ENCODE measurements at regions not wholly inside any gene's neighbourhood (a gene's known extent, or its start where the extent isn't known, plus 50 kb on each side); places are given as distances from the start of the nearest gene placed in this dataset.

DNA sequence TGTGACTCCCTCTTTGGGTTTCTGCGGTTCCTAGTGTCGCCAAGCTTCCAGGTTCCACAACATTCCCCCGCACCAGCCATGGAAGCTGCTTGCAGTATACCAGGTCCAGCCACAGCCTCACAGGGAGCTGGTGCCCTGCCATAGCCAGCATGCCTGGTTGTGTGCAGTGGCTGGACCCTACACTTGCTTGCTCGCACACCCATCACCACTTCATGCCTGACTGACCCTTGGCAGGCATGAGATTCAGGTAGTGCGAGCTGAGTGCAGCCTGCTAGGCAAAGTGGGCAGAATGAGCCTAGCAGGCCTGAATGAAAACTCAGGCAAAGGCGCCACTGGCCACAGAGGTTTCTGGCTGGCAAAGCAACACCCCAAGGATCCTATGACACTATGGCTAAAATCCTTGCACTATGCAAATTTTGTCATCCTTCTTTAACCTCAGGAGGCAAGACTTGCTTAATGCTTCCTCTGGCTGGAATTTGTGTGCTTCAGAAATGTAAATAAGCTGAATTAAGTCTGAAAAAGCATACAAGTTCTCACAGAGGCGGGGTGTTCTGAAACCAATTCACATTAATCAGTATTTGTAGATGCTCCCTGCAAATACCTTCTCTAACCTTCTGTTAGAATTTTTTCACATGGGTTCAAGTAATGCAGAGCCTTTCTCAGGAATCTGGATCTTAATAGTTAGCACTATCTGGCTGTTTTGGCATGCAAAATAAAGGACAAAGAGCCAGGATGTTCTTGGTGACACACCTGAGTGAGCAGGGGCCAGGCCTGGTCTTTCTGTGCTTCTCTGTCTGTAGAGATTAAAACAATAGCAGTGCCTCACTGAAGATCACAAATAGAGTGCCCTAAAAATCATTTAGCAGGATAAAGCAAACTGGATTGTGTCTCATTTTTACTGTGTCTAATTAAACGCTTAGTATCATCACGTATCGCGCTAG lies 256.9 kb downstream of the GPATCH2 start:
- DNase-seq (ENCODE audit: low read depth): no peak

DNA sequence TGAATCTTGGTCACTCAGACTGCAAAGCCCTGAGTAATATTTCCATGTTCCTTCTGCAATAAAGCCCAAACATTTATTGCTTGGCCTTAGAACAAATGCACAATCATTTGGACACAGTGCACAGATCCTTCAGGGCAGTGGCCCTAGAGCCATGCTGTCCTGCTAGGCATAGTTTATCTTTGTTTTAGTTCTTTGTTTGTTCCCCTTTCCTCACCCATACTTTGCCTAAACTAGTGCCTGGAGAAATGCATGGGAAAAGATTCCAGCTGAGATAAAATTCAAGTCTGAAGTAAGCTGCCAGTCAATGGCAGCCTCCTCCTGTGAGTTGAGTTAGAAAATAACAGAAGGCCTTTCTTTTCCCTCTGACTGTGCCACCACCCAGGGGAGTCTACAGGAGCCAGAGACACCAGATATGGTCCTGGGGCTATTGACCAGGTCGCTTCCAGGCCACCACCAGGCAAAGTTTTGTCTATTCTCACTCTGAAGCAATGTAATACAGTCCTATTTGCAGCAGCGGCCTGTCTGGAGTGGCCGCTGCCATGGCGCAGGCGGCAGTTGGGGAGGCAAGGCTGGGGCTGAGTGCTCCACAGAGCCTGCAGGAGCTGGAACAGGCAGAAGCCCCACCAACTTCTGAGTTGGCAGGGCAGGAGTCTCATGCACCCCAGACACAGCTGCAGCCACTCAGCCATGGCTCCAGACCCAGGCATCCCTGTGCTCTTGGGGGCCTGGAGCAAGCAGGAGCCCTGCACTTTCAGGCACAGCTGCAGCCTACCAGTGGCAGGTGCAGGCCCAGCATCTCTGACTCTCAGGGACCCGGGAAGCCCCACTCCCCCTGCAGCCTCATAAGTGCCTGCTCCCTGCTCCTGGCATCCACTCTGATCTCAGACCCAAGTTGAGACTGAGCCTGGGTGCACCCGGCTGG lies 258.6 kb downstream of the GPATCH2 start:
- no peak for DNase-seq (ENCODE audit: low read depth)

DNA sequence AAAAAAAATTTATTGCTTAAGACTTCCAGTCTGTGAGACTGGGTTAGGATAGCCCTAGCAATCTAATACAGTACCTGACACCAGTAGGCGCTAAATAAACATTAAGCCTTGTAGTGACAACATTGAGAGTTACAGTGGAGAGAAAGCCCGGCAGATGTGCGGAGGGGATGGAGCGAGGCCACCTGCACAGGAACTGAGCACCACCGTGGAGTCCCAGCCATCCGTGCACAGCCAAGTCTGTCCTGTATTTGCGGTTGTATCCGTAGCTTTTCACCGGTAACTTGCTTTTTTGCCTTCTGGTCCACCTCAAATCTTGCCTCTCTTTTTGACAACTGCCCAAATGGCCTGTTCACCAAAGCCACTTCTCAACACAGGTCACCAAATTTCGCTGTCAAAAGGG lies 260.1 kb downstream of the GPATCH2 start:
- DNase-seq (ENCODE audit: low read depth): no peak

DNA sequence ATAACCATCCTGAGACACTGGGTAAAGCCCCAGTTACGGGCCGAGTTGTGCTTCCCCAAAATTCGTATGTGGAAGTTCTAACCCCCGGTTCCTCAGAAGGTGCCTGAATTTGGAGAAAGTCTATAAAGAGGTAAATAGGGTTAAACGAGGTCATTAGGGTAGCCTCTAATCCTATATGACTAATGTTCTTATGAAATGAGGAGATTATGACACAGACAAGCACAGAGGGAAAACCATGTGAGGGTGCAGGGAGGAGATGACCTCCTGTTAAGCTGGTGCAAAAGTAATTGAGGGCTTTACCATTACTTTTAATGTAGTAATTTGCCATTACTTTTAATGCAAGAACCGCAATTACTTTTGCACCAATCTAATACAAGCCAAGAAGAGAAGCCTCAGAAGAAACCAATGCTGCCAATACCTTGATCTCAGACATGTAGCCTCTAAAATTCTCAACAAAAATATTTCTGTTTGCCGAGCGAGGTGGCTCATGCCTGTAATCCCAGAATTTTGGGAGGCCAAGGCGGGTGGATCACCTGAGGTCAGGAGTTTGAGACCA lies 260.8 kb downstream of the GPATCH2 start:
- peak; percentile 41 for DNase-seq (ENCODE audit: low read depth)

DNA sequence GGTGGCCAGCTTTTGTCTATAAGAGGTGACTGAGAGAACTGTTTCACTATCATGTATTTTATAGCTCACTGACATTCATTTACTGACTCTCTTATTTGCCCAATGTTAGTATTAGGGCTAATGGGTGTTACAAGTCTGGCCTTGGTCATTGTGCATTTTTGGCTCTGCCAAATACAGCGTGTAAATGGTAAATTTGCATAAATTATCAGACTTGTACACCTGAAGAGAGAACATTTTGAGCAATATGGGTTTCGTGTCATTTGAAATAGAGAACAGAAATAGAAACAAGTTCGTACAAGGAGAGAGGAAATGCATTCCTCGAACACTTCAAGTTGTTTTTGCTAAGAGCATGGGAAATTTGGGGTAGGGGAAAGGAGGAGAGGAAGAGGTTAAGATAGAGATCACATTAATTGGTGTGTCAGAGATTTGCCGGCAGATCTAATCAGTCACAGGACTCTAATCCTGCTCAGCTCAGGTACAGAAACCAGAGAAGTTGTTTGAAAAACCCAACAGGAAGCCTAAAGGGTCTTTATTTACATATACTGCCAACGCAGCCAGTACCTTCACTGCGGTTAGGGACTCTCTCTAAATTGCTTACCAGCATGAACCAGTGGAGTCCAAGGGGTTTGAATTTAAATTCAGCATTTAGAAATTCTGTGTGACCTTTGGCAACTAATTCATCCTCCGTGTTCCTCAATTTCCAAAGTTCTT lies 261.5 kb downstream of the GPATCH2 start:
- DNase-seq (ENCODE audit: low read depth): peak; percentile 17

DNA sequence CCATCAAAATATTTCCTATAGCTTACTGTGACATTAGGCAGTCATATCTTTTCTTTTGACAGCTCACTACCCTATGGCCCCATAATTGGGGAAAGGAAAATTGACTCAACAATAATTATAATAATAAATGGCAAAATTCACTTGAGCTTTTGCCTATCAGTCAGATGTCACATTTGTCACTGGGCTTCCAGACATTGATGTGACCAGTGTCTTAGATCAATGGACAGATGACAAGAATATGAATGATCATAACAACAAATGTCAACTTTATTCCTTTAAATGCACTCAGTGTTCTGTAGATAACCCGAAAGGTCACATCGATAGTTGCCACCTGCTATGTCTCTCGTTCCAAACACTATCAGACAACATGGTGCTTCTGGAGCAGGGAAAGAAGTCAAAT lies 266.7 kb downstream of the GPATCH2 start:
- no peak for DNase-seq (ENCODE audit: low read depth)

DNA sequence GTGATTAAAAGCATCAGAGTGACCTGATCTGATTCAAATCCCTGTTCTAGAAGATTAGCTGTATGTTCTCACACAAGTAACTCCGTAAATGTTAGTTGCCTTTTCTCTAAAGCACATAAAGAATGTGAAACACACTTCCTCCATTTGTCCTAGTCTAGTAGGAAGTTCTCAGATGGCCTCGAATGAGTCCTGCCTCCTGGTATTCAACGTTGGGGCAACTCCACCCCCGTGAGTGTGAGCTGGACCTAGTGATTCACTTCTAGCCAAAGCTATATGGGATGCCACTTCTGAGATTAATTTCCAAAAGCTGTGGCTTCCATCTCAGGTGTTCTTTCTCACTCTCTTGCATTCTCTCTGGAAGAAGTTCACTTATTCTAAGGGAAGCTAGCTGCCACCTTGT lies 267.6 kb downstream of the GPATCH2 start:
- no peak for DNase-seq (ENCODE audit: low read depth)

DNA sequence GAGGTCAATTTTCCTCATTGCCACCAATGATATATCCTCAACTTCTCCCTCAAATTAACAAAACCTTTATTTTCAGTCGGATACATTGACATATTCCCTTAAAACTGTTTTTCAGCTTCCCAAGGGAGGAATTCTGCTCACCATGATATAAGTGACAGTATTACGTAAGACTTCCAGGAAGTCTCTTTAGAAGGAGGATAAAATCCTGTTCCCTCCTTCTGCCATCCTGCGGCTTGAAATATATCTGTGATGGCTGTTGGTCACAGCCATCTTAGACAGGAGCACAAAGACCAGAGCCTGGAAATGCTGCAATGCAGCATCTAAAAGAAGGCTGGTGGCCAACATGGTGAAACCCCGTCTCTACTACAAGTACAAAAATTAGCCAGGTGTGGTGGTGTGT lies 270.4 kb downstream of the GPATCH2 start:
- no peak for DNase-seq (ENCODE audit: low read depth)

DNA sequence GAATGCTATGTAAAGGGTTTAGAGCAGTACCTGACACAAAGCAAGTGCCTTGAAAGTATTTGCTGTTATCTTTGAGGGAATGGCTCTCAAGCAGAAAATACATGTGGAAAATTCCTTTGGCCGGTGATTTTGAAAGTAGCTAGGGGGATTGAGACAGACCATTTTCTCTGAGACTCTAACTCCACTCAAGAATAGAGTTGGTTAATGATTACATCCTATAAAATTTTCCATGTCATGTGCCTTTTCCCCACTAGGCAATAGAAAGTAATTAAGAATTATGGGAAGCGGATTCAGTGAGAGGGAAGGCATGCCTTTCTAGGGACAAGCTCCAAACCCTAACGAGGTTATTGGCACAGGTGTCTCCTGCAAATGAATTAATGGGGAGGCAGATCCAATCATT lies 276.0 kb downstream of the GPATCH2 start:
- DNase-seq (ENCODE audit: low read depth): no peak

DNA sequence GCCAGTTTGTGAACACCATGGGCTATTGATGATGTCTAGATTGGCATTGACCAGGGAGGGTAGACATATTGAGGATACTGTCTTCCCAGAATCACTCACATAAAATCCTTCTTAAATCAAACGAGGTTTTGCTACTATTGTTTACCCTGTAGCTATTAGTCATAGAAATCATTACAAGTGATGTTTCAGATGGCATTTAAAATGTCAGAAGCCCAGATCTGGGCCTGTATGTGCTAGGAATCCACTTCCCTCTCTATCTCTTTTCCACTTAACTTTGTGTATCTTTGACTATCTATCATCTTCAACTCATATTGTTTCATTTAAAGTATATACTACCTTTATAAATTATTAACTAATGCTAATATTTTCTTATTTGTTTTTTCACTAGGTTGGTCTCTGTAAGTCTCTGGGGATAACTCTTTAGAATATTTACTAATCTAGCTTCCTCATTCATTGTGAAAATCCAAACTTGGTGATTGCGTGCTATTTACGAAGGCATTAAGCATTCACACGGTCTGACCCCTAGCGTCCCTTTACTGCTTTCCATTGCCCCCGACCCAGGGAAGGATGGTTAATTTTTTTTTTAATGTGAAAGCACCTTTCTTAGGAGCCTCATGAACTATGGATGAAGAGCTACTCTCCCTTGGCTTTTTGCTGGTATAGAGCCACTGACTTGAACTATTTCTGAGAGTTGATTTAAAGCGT lies 281.8 kb downstream of the GPATCH2 start:
- DNase-seq (ENCODE audit: low read depth): no peak

DNA sequence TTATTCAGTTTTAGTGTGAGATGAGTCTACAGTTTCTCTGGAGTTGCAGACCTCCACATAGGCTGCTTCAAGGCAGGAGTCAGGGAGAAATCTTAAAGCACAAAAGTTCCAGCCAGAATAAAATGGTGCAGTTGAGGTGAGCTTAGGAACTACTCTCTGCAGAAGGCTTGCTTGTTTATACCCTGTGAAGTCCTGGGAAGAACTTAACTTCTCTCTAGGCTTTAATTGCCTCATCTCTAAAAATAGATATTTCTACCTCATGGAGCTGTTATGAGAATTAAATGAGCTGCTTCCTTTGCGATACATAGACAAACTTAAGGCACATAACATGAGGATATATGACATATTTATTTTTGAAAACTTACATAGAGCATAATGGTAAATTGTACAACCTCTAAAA lies 286.2 kb downstream of the GPATCH2 start:
- DNase-seq (ENCODE audit: low read depth): no peak

DNA sequence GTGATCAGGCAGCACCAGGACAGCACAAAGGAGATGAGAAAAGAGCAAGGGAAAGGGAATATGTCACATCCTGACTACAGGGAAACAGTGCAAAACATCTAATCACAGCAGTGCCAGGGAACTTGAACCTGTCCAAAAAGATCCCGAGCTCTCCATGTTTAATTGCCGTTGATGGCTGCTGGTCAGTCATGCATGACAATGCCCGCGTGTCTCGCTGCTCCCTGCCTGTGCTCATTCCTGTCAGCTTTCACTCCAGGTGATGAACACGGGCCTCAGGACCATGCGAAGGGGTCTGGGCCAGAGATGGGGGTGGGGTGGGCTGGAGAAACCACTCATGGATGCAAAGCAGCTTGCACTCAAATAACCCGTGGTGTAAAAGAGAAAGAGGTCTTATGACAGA lies 287.0 kb downstream of the GPATCH2 start:
- DNase-seq (ENCODE audit: low read depth): no peak

DNA sequence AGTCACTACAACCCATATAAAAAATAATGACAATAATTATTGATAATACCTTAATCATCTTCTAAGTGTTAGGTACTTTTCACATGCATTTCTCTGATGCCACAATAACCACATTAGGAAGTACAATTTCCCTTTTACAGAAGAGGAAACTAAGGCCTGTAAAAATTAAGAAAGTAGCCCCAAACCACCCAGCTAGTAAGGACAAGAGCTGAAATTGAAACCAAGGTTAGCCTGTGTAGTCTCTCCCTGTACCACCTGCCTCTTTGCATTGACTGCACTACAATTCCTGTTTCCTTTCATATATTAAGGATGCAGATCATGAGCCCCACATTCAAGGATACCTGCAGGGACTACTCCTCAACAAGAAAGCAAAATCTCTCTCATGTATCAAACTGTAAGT lies 288.8 kb downstream of the GPATCH2 start:
- DNase-seq (ENCODE audit: low read depth): no peak

DNA sequence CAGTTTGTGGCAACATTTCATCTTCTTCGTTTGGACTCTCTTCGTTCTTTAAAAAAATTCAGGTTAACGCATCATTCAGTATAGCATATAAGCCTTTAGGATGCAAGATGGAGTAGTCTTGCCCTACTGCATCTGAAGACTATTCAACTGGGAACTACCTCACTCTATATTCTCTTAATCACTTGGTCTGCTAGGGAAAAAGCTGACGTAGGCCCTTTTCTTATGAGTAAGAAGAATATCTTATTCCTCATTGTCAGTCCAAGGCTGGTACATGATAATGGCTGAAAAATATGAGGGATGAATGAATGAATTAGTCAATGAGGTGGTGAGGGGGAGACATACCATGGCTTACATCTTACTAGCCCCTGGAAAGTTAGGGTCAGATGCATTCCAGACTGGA lies 294.2 kb downstream of the GPATCH2 start:
- DNase-seq (ENCODE audit: low read depth): no peak

DNA sequence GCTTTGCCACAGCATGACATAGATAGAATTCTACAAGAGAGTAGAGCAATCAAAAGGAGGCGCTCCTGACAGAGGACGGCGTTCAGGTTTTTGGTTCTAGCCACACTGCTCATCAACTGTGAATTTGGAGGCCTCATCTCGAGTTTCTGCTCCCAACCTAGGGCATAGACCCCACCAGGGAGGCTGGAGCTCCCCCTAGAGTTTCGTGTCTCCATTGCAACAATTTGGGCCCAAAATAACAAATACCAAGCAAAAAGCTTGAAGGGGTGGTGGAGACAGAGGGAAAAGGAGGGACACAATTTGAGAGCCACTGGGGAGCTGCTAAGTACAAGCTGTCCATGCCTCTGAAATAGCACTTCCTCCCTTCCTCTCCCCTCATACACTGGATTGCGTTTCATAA lies 297.0 kb downstream of the GPATCH2 start:
- peak; percentile 15 for DNase-seq (ENCODE audit: low read depth)

DNA sequence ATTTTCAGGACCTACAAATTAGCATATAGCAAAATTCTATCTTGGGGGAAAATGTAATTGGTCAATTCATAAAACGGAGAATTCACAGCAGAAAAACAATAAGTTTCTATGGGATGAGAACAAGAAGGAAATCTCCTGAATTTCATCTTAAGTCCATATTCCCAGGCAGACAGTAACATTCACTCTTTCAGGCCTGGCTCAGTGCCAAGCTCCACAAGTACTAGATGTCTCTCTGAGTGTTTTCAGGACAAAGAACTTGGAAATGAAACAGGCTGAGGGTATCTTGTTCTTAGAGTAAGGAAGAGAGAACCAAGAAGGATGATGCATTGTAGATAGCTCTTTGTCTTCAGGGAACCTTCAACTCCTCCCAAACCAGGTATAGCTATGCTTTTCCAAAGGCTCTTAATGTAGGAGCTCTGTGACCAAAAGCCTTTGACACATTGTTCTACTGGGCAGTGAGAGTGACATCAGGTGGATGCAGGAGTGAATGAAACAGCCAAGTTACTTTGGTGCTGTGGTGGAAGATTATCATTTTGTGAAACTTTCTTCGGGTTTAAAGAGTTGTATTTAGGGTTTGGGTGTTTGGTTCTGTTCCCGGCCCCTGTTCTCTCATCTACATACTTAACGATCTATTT lies 298.3 kb downstream of the GPATCH2 start:
- DNase-seq (ENCODE audit: low read depth): no peak

DNA sequence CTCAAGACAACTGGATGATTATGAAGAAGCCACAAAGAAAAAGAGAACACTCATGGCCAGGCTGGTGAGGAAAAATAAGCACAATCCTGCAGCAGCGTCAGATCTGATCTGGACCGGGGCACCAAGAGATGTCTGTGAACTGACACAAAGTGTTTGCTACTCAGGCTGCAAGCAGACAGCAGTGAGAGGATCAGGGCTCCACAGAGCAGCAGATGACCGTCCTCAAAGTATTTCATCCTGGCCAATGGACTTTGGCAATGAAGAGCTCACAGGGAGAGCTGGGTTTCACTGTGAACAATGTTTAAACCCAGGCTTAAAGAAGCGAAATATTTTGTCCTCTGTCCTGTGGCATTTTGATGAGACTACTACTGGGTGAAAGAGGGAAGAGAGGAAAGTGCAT lies 299.2 kb downstream of the GPATCH2 start:
- DNase-seq (ENCODE audit: low read depth): no peak

DNA sequence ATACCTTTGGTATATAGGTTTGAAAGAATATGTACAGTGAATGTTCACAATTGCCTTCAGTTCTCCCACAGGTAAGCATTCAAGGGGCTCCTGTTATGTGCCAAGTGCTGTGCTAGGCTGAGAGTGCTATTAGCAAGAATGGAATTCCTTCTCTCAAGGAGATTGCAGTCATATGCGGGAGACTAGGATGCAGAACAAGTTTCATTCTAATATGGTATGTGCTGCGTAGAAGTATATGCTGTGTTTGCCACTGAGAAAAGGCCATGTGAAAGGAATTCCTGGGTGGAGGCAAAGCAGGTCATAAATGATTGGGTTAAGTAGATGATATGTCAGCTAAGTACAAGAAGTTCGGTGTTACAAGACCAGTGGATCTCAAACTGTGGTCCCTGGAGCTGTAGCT lies 303.0 kb downstream of the GPATCH2 start:
- no peak for DNase-seq (ENCODE audit: low read depth)

DNA sequence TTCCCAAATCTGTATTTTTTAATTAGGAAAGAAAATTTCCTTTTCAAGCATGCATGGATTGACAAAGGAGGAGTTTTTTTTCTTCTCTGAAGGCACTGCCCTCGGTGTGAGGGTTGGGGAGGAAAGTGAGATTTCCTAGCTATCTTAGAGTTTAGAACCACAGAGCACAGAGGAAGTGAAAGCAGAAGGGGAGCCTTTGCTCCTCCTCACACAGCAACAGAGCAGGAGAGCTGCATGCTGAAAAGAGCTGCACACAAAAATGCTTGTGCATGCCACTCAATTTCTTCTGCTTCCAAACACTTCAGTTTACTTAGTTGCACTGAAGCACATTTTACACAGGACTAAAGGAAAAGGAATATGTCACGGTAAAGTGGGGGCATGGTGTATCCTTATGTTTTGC lies 308.1 kb downstream of the GPATCH2 start:
- DNase-seq (ENCODE audit: low read depth): no peak

DNA sequence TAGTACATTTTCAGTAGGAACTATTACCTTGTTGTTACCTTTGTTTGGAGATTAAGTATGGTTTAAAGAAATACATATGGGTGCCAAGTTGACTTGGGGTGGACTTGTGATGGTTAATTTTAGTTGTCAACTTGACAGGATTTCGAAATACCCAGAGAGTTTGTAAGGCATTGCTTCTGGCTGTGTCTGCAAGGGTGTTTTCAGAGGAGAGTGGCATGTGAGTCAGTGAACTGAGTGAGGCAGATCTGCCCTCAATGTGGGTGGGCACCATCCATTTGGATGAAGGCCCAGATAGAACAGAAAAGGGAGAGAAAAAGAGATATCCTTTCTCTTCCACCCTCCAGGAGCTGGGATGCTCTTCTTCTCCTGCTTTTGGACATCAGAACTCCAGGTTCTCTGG lies 315.5 kb downstream of the GPATCH2 start:
- peak; percentile 21 for DNase-seq (ENCODE audit: low read depth)

DNA sequence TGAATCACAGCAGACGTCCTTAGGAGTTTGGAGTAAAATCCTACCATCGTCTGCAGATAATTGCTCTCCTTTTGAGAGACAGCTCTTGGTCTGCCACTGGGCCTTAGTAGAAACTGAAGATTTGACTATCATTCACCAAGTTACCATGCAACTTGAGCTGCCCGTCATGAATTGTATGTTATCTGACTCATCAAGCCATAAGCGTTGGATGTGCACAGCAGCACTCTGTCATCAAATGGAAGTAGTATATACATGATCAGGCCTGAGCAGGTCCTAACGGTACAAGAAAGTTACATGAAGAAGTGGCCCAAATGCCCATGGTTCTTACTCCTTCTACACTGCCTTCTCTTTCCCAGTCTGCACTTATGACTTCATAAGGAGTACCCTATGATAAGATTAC lies 317.8 kb downstream of the GPATCH2 start:
- no peak for DNase-seq (ENCODE audit: low read depth)
